ENCODE measurements at regions not wholly inside any gene's neighbourhood (a gene's known extent, or its start where the extent isn't known, plus 50 kb on each side); places are given as distances from the start of the nearest gene placed in this dataset.

DNA sequence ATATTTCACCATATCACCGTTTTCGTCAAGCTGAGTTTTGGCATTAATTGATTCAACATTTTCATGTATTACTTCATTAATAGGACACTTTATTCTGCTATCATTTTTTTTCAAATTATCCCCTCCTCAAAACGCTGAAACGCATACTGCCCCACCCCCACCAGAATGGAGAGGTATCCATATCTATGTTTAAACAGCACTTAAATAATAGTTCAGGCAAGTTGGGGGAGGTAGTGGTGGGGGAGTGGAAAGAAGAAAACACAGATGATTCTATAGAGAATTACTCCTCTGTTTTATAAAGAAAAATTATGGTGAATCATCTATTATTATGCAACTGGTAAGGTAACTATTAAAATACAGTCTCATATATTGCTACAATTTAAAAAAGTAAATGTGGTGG lies 314.4 kb upstream of the ZEB2 start:
- ChIA-PET CTCF (no interaction called here), POLR2A (ENCODE audit: unreplicated experiment) (no interaction called here)
- peak overlapping the region; percentile 5; the same call in 1 of the 2 replicates for H3K4me2 ChIP-seq (ENCODE audit: low read length)
- H3K9ac ChIP-seq (ENCODE audit: low read length), result no peak overlapping the region
- H3F3A ChIP-seq (ENCODE audit: low read length, unreplicated experiment), result no peaks in the 10 kb centered on the region
- H3K9me3 ChIP-seq (ENCODE audit: low read length), result no peaks in the 10 kb centered on the region
- intact Hi-C loops (cut with micrococcal nuclease), result no loop called here
- no peaks in the 10 kb centered on the region for H3K79me2 ChIP-seq (ENCODE audit: low read length)
- H3K27ac ChIP-seq (ENCODE audit: low read length), result no peak overlapping the region
- 0 out of 2 replicates have a peak, but pooled peaks have one; percentile 20 for ATAC-seq
- no peaks in the 10 kb centered on the region for H3K36me3 ChIP-seq (ENCODE audit: low read depth, low read length)
- no peak for DNase-seq
- no peaks in the 10 kb centered on the region for H4K20me1 ChIP-seq (ENCODE audit: low read length)
- H3K4me1 ChIP-seq (ENCODE audit: insufficient read depth, low read length), result peaks cover 31% of the 10 kb centered on the region
- H3K27me3 ChIP-seq (ENCODE audit: low read length), result no peaks in the 10 kb centered on the region
- H3K4me3 ChIP-seq (ENCODE audit: low read length), result no peak overlapping the region
- no peaks in the 10 kb centered on the region for H3K9me2 ChIP-seq (replicated peaks; ENCODE audit: low read length)
- BruUV-seq (replicated peaks), result no TSS peak
- no peak overlapping the region for H2AFZ ChIP-seq (ENCODE audit: low read length)
- TF ChIP-seq EZH2 (IDR thresholded peaks at IDR 0.05; ENCODE audit: low read length, unreplicated experiment), result no peak
- TF ChIP-seq CTCF (conservative IDR thresholded peaks at IDR 0.05; ENCODE audit: low read depth, low read length), result no peak
- no peak for TF ChIP-seq EZH2phosphoT487 (IDR thresholded peaks at IDR 0.05; ENCODE audit: borderline replicate concordance, low read length)

- H3K4me1 ChIP-seq (ENCODE audit: insufficient read depth, low read length), result peaks cover 31% of the 10 kb centered on the region
- ChIA-PET CTCF (no interaction called here), POLR2A (ENCODE audit: unreplicated experiment) (interaction anchor here (0.7 kb wide), 1 partner anchor 29 kb away, joined by 3 read pairs; no protein-coding TSS in a partner anchor)
- no peaks in the 10 kb centered on the region for H3F3A ChIP-seq (ENCODE audit: low read length, unreplicated experiment)
- no peak overlapping the region for H2AFZ ChIP-seq (ENCODE audit: low read length)
- H3K4me3 ChIP-seq (ENCODE audit: low read length), result no peak overlapping the region
- no peaks in the 10 kb centered on the region for H3K36me3 ChIP-seq (ENCODE audit: low read depth, low read length)
- no peak overlapping the region for H3K4me2 ChIP-seq (ENCODE audit: low read length)
- TF ChIP-seq EZH2 (IDR thresholded peaks at IDR 0.05; ENCODE audit: low read length, unreplicated experiment) (no peak), CTCF (conservative IDR thresholded peaks at IDR 0.05; ENCODE audit: low read depth, low read length) (no peak), EZH2phosphoT487 (IDR thresholded peaks at IDR 0.05; ENCODE audit: borderline replicate concordance, low read length) (no peak)
- no peaks in the 10 kb centered on the region for H3K27me3 ChIP-seq (ENCODE audit: low read length)
- no peak overlapping the region for H3K9ac ChIP-seq (ENCODE audit: low read length)
- H3K27ac ChIP-seq (ENCODE audit: low read length), result no peak overlapping the region
- DNase-seq (no peak), ATAC-seq (no peak)
- no peaks in the 10 kb centered on the region for H4K20me1 ChIP-seq (ENCODE audit: low read length)
- no peaks in the 10 kb centered on the region for H3K9me2 ChIP-seq (replicated peaks; ENCODE audit: low read length)
- intact Hi-C loops (cut with micrococcal nuclease), result no loop called here
- no peaks in the 10 kb centered on the region for H3K9me3 ChIP-seq (ENCODE audit: low read length)
- no peaks in the 10 kb centered on the region for H3K79me2 ChIP-seq (ENCODE audit: low read length)
- BruUV-seq (replicated peaks), result no TSS peak
These were observed 313.2 kb upstream of the ZEB2 start for GRCh38 chr2:144833075-144833637.

- TF ChIP-seq EZH2phosphoT487 (IDR thresholded peaks at IDR 0.05; ENCODE audit: borderline replicate concordance, low read length) (no peak), CTCF (conservative IDR thresholded peaks at IDR 0.05; ENCODE audit: low read depth, low read length) (no peak), EZH2 (IDR thresholded peaks at IDR 0.05; ENCODE audit: low read length, unreplicated experiment) (no peak)
- ChIA-PET CTCF (no interaction called here), POLR2A (ENCODE audit: unreplicated experiment) (no interaction called here)
- Histone ChIP-seq H3K4me2 (ENCODE audit: low read length) (no peak overlapping the region), H3F3A (ENCODE audit: low read length, unreplicated experiment) (no peaks in the 10 kb centered on the region), H2AFZ (ENCODE audit: low read length) (no peak overlapping the region), H3K9ac (ENCODE audit: low read length) (no peak overlapping the region), H3K9me3 (ENCODE audit: low read length) (no peaks in the 10 kb centered on the region), H4K20me1 (ENCODE audit: low read length) (no peaks in the 10 kb centered on the region), H3K27me3 (ENCODE audit: low read length) (no peaks in the 10 kb centered on the region), H3K4me1 (ENCODE audit: insufficient read depth, low read length) (peaks cover 28% of the 10 kb centered on the region), H3K4me3 (ENCODE audit: low read length) (no peak overlapping the region), H3K27ac (ENCODE audit: low read length) (no peak overlapping the region), H3K79me2 (ENCODE audit: low read length) (no peaks in the 10 kb centered on the region), H3K36me3 (ENCODE audit: low read depth, low read length) (no peaks in the 10 kb centered on the region), H3K9me2 (replicated peaks; ENCODE audit: low read length) (no peaks in the 10 kb centered on the region)
- ATAC-seq, result no peak
- no peak for DNase-seq
- intact Hi-C loops (cut with micrococcal nuclease), result no loop called here
- BruUV-seq (replicated peaks), result no TSS peak
These were observed 312.1 kb upstream of the ZEB2 start for GRCh38 chr2:144832048-144832447.

Data from PC-3 (cell line).